ENCODE measurements at regions not wholly inside any gene's neighbourhood (a gene's known extent, or its start where the extent isn't known, plus 50 kb on each side); places are given as distances from the start of the nearest gene placed in this dataset.

DNA sequence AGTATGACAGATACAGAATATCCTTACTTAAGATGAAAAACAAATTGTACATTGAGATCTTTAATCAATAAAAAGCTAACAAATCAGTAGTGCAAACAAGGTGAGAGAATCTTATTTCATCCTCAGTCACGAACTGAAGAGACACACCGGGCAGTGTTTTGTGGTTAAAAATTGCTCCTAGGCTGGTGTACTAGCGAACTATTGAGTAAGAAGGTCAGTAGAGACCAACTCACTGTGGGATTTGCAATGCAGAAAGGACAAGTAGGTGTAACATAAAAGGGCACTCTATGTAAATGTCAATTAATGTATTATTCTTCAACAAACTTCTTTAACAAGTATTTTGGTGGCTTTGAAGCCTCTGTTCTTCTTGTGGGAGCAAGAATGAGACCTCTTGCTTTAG is 260.2 kb upstream of the PPARGC1A start:
- TF ChIP-seq, protein P1, sequence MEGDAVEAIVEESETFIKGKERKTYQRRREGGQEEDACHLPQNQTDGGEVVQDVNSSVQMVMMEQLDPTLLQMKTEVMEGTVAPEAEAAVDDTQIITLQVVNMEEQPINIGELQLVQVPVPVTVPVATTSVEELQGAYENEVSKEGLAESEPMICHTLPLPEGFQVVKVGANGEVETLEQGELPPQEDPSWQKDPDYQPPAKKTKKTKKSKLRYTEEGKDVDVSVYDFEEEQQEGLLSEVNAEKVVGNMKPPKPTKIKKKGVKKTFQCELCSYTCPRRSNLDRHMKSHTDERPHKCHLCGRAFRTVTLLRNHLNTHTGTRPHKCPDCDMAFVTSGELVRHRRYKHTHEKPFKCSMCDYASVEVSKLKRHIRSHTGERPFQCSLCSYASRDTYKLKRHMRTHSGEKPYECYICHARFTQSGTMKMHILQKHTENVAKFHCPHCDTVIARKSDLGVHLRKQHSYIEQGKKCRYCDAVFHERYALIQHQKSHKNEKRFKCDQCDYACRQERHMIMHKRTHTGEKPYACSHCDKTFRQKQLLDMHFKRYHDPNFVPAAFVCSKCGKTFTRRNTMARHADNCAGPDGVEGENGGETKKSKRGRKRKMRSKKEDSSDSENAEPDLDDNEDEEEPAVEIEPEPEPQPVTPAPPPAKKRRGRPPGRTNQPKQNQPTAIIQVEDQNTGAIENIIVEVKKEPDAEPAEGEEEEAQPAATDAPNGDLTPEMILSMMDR (IDR thresholded peaks at IDR 0.05; ENCODE audit: low read depth, low read length, missing input control): no peak
- peak in 1 of 2 donors; percentile 20 for TF ChIP-seq JUND (IDR thresholded peaks at IDR 0.05)
